ENCODE measurements at regions not wholly inside any gene's neighbourhood (a gene's known extent, or its start where the extent isn't known, plus 50 kb on each side); places are given as distances from the start of the nearest gene placed in this dataset.

- TF ChIP-seq POLR2AphosphoS5 (IDR thresholded peaks at IDR 0.05) (no peak), POLR2A (IDR thresholded peaks at IDR 0.05) (no peak)
Measured at GRCh38 chr7:142348921-142349405, 91.1 kb upstream of the PRSS58 start.
